Mesenchymal stem cell (in vitro differentiated cells and primary cell): ENCODE measurements at regions not wholly inside any gene's neighbourhood (a gene's known extent, or its start where the extent isn't known, plus 50 kb on each side); places are given as distances from the start of the nearest gene placed in this dataset.

Experiments
- DNase-seq: peaks from one replicate; pipeline ENCODE4 v3.0.0-alpha.2; 2013
- H2AFZ ChIP-seq: one replicate; pipeline ENCODE4 v1.6.1; 2013; ENCODE audit warnings: low read depth, mild to moderate bottlenecking, control low read depth, inconsistent platforms, low read length, moderate library complexity
- H2AK5ac ChIP-seq: 2 replicates; pipeline ENCODE4 v1.6.1; 2013; ENCODE audit warnings: low read length, moderate library complexity, mild to moderate bottlenecking, inconsistent platforms; ENCODE audit not compliant: severe bottlenecking
- H2BK120ac ChIP-seq: one replicate; pipeline ENCODE4 v1.6.1; 2013; ENCODE audit warnings: low read depth, mild to moderate bottlenecking, inconsistent platforms, low read length, moderate library complexity
- H2BK12ac ChIP-seq, 2 experiments: one replicate each; pipeline ENCODE4 v1.6.1; 2013; ENCODE audit warnings: inconsistent platforms in 2 of 2, low read length in 2 of 2, mild to moderate bottlenecking in 2 of 2, moderate library complexity in 2 of 2, control low read depth in 1 of 2
- H2BK15ac ChIP-seq: one replicate; pipeline ENCODE4 v1.6.1; 2013; ENCODE audit warnings: mild to moderate bottlenecking, low read depth, inconsistent platforms; ENCODE audit not compliant: poor library complexity, severe bottlenecking
- H2BK5ac ChIP-seq: 2 replicates; pipeline ENCODE4 v1.6.1; 2013; ENCODE audit warnings: low read depth, mild to moderate bottlenecking, low read length, control low read depth, inconsistent platforms; ENCODE audit not compliant: poor library complexity, severe bottlenecking
- H3K14ac ChIP-seq, 2 experiments: one replicate each; pipeline ENCODE4 v1.6.1; 2013; ENCODE audit warnings: inconsistent platforms in 2 of 2, low read length in 2 of 2, control low read depth in 1 of 2, mild to moderate bottlenecking in 1 of 2, moderate library complexity in 1 of 2
- H3K18ac ChIP-seq, 2 experiments: one replicate each; pipeline ENCODE4 v1.6.1; 2013; ENCODE audit warnings: inconsistent platforms in 2 of 2, low read length in 2 of 2, control low read depth in 1 of 2, low read depth in 1 of 2, mild to moderate bottlenecking in 1 of 2
- H3K23ac ChIP-seq, 2 experiments: one replicate each; pipeline ENCODE4 v1.6.1; 2013; ENCODE audit warnings: inconsistent platforms in 2 of 2, low read length in 2 of 2, mild to moderate bottlenecking in 2 of 2, moderate library complexity in 2 of 2, control low read depth in 1 of 2
- H3K27ac ChIP-seq: 2 replicates; pipeline ENCODE4 v1.5.1; 2013; ENCODE audit warnings: mild to moderate bottlenecking, moderate library complexity, low read length, control low read depth, inconsistent platforms; ENCODE audit not compliant: poor library complexity, severe bottlenecking
- H3K27me3 ChIP-seq, 2 experiments: 2 replicates each; pipeline versions ENCODE4 v1.6.1 to v1.7.0; 2013; ENCODE audit warnings: low read length in 2 of 2, mild to moderate bottlenecking in 2 of 2, moderate library complexity in 2 of 2, control low read depth in 1 of 2, inconsistent platforms in 1 of 2; ENCODE audit not compliant: control insufficient read depth in 1 of 2, insufficient read depth in 1 of 2
- H3K36me3 ChIP-seq, 2 experiments: 2 replicates each; pipeline versions ENCODE4 v1.6.1 to v1.7.0; 2013; ENCODE audit warnings: low read length in 2 of 2, control low read depth in 1 of 2, inconsistent platforms in 1 of 2, low read depth in 1 of 2, mild to moderate bottlenecking in 1 of 2; ENCODE audit not compliant: insufficient read depth in 2 of 2, control insufficient read depth in 1 of 2
- H3K4ac ChIP-seq, 2 experiments: one replicate each; pipeline ENCODE4 v1.6.1; 2013; ENCODE audit warnings: inconsistent platforms in 2 of 2, low read length in 2 of 2, mild to moderate bottlenecking in 2 of 2, moderate library complexity in 2 of 2, control low read depth in 1 of 2, low read depth in 1 of 2
- H3K4me1 ChIP-seq: 2 replicates; pipeline ENCODE4 v1.6.1; 2013; ENCODE audit warnings: low read depth, low read length, control low read depth; ENCODE audit not compliant: control insufficient read depth, insufficient read depth
- H3K4me2 ChIP-seq: 2 replicates; pipeline ENCODE4 v1.6.1; 2013; ENCODE audit warnings: low read length, mild to moderate bottlenecking, inconsistent platforms; ENCODE audit not compliant: poor library complexity, severe bottlenecking
- H3K4me3 ChIP-seq, 2 experiments: 2 replicates each; pipeline versions ENCODE4 v1.5.1 to v1.7.0; 2013; ENCODE audit warnings: low read length in 2 of 2, mild to moderate bottlenecking in 2 of 2, control low read depth in 1 of 2, low read depth in 1 of 2; ENCODE audit not compliant: insufficient read depth in 1 of 2
- H3K79me1 ChIP-seq: replicated peaks from 2 replicates; pipeline ENCODE4 v1.6.1; 2013; ENCODE audit warnings: mild to moderate bottlenecking, control low read depth, low read length, inconsistent platforms; ENCODE audit not compliant: poor library complexity, severe bottlenecking
- H3K9ac ChIP-seq: 2 replicates; pipeline ENCODE4 v1.7.0; 2013; ENCODE audit warnings: mild to moderate bottlenecking, low read length, moderate library complexity
- H3K9me3 ChIP-seq: 2 replicates; pipeline ENCODE4 v1.7.0; 2013; ENCODE audit warnings: mild to moderate bottlenecking, low read length; ENCODE audit not compliant: control insufficient read depth
- H4K8ac ChIP-seq: one replicate; pipeline ENCODE4 v1.6.1; 2013; ENCODE audit warnings: inconsistent platforms, mild to moderate bottlenecking, low read length, moderate library complexity
- H4K91ac ChIP-seq: one replicate; pipeline ENCODE4 v1.6.1; 2013; ENCODE audit warnings: mild to moderate bottlenecking, low read length, inconsistent platforms
- WGBS: methylation state at CpG from one replicate; pipeline ENCODE4 v1.1.7; 2013; ENCODE audit warnings: mixed read lengths; 5-methylcytosine and 5-hydroxymethylcytosine counted together

DNA sequence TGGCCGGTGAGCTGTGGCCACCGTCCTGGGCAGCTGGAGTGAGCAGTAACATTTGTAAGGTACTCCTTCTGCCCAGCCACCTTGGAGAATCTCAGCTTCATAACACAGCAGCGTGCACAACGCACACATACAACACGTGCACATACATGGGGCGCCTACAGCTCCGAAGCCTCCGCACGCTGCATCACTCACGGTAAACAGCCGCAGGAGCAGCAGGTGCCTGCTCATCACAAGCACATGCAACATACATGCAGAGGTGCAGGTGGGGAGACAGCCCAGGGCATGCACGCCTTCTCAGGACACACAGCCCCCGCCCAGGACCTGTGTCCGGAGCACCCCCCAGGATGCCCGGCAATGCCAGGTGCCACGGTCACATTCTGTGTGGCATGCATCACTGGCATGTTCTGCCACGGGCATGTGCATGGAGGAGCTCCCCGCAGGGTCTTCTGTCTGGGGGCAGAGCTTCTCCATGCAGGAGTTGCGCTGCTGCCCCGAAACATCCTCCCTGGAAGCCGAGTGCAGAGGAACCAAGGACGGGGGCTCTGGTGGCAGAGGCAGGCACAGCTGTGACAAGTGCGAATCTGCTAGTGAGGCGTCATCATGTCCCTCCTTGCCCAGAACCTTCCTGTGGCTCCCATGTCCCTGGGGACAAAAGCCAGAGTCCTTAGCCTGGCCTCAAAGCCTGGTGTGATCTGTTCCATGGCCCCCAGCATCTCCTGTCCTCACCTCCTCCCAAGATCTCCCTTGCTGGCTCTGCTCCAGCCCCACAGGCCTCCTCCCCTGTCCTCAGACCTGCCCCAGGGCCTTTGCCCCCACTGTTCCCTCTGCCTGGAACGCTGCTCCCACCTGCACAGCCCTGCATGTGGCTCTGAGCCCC, 184.0 kb upstream of the GSE1 start:
- H3K27ac ChIP-seq = no peak overlapping the region
- peaks cover 1% of the 10 kb centered on the region for H3K4me1 ChIP-seq
- no peak overlapping the region for H2BK5ac ChIP-seq
- H4K8ac ChIP-seq = no peak overlapping the region
- no peak overlapping the region for H2AK5ac ChIP-seq
- no peak overlapping the region for H2BK15ac ChIP-seq
- no peak overlapping the region for H2BK120ac ChIP-seq
- peak overlapping the region in 1 of 2 experiments; percentile 77 for H3K23ac ChIP-seq
- H2BK12ac ChIP-seq = no peak overlapping the region
- peaks cover 0 to 10% of the 10 kb centered on the region in 2 experiments for H3K36me3 ChIP-seq
- no peaks in the 10 kb centered on the region for H3K27me3 ChIP-seq
- no peak overlapping the region for H3K4me3 ChIP-seq
- H3K79me1 ChIP-seq = peaks cover 4% of the 10 kb centered on the region
- no peak overlapping the region for H3K4me2 ChIP-seq
- no peak overlapping the region for H3K4ac ChIP-seq
- no peak for DNase-seq
- no peak overlapping the region for H3K9ac ChIP-seq
- no peak overlapping the region for H4K91ac ChIP-seq
- no peaks in the 10 kb centered on the region for H3K9me3 ChIP-seq
- H2AFZ ChIP-seq = no peak overlapping the region
- peak overlapping the region in 1 of 2 experiments; percentile 86 for H3K14ac ChIP-seq
- WGBS = 95% methylated on average over 25 of the region's 25 CpGs
- H3K18ac ChIP-seq = no peak overlapping the region

DNA sequence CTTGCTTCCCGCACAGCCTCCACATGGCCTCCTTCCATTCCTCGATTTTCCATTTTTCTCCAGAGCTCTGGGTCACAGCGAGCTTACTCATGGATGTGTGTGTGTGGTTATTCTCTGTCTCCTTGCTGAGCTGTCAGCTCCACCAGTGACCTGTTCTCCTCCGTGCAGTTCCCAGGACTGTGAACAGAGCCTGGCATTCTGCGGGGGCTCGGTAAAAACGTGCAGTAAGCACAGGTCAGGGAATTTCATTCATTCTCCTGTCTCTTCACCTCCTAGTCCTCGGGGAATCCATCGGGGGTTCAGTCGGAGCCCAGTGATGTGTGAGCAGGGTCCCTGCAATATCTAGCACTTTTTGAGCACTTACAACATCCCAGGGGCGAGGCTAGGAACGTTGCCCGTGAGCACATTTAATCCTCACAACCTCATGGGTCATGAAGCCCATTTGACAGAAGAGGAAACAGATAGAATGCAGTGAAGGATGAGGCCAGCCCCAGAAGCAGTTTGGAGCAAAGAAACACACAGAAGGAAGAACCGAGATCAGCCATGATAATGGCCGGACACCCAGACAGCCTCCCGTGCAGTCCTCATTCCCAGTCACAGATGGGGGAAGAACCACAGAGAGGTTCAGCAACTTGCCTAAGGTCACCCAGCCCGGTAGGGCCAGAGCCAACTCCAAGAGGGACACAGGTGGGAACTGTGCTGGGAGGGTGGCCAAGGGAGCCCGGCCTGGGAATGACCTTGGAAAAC, 183.2 kb upstream of the GSE1 start:
- peaks cover 1% of the 10 kb centered on the region for H3K4me1 ChIP-seq
- no peaks in the 10 kb centered on the region for H3K27me3 ChIP-seq
- WGBS = 81% methylated on average over 16 of the region's 18 CpGs
- no peak overlapping the region for H2AK5ac ChIP-seq
- no peak overlapping the region for H3K14ac ChIP-seq
- H3K27ac ChIP-seq = no peak overlapping the region
- no peak overlapping the region for H4K91ac ChIP-seq
- no peak overlapping the region for H2BK5ac ChIP-seq
- H3K23ac ChIP-seq = no peak overlapping the region
- H4K8ac ChIP-seq = no peak overlapping the region
- H3K36me3 ChIP-seq = peaks cover 0 to 10% of the 10 kb centered on the region in 2 experiments
- H3K79me1 ChIP-seq = peaks cover 4% of the 10 kb centered on the region
- no peak overlapping the region for H2BK15ac ChIP-seq
- H3K4me3 ChIP-seq = no peak overlapping the region
- no peak overlapping the region for H3K4me2 ChIP-seq
- no peak overlapping the region for H2AFZ ChIP-seq
- no peak overlapping the region for H2BK12ac ChIP-seq
- H2BK120ac ChIP-seq = no peak overlapping the region
- no peaks in the 10 kb centered on the region for H3K9me3 ChIP-seq
- H3K4ac ChIP-seq = no peak overlapping the region
- no peak for DNase-seq
- no peak overlapping the region for H3K18ac ChIP-seq
- H3K9ac ChIP-seq = no peak overlapping the region

DNA sequence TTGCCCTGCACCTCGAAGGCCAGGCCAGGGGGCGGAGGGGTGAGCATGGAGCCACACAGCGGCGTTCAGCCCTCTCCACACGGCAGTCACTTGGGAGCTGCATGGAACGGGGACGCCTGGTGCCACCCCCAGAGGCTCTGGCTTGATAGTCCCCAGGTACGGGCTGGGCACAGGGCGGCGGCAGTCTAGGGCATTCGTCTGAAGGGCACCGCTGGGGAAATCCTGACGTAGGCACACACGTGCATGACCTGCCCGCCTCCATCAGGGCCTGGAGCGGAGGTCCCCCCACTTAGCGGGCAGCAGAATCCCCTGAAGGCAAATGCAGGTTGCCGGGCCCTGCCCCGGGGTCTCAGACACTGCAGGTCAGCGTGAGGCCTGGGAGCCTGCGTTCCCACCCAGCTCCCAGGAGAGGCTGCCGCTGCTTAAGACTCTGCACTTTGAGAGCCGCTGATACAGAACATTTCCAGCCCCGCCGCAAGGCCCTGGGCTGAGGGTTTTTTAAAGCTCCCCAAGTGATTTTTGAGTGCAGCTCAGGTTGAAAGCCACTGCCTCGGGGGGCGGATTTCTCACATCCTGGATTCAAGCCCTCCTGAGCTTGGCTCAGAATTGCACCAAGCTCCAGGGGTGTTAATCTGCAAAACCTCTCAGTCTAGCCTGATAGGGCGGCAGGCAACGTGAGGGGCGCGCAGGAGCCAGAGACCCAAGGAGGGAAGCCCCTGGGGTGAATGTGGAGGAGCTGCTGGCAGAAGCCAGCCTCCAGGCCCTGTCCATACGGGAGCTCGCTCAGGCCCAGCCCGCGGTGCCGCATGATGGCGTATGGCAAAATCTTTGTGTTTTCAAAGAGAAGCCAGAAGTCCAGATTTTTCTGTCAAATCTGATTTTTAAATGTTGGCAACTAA, 182.3 kb upstream of the GSE1 start:
- H3K4ac ChIP-seq = no peak overlapping the region
- no peak overlapping the region for H2AK5ac ChIP-seq
- peaks cover 0 to 10% of the 10 kb centered on the region in 2 experiments for H3K36me3 ChIP-seq
- WGBS = 86% methylated on average over 37 of the region's 37 CpGs
- H3K23ac ChIP-seq = no peak overlapping the region
- H3K4me3 ChIP-seq = no peak overlapping the region
- no peak overlapping the region for H3K27ac ChIP-seq
- H3K9me3 ChIP-seq = no peaks in the 10 kb centered on the region
- H3K18ac ChIP-seq = peak overlapping the region in 1 of 2 experiments; percentile 21
- no peak overlapping the region for H2BK15ac ChIP-seq
- no peak overlapping the region for H2BK12ac ChIP-seq
- H4K8ac ChIP-seq = no peak overlapping the region
- peaks cover 4% of the 10 kb centered on the region for H3K79me1 ChIP-seq
- H3K27me3 ChIP-seq = no peaks in the 10 kb centered on the region
- peaks cover 1% of the 10 kb centered on the region for H3K4me1 ChIP-seq
- H3K9ac ChIP-seq = no peak overlapping the region
- no peak overlapping the region for H2BK5ac ChIP-seq
- no peak overlapping the region for H3K4me2 ChIP-seq
- no peak overlapping the region for H2AFZ ChIP-seq
- no peak for DNase-seq
- no peak overlapping the region for H3K14ac ChIP-seq
- no peak overlapping the region for H4K91ac ChIP-seq
- no peak overlapping the region for H2BK120ac ChIP-seq
